IPS-NIHi7 (cell line): ENCODE measurements at regions not wholly inside any gene's neighbourhood (a gene's known extent, or its start where the extent isn't known, plus 50 kb on each side); places are given as distances from the start of the nearest gene placed in this dataset.
"Not testable (repeated sequence)": the region's sequence is repeated elsewhere in the genome, so short reads cannot be mapped to it uniquely, and the experiment has no call there.

ENCODE experiments used
- DNase-seq: peaks from one replicate; pipeline ENCODE4 v3.0.0; 2012; ENCODE audit warnings: mixed read lengths; ENCODE audit errors: extremely low spot score

DNA sequence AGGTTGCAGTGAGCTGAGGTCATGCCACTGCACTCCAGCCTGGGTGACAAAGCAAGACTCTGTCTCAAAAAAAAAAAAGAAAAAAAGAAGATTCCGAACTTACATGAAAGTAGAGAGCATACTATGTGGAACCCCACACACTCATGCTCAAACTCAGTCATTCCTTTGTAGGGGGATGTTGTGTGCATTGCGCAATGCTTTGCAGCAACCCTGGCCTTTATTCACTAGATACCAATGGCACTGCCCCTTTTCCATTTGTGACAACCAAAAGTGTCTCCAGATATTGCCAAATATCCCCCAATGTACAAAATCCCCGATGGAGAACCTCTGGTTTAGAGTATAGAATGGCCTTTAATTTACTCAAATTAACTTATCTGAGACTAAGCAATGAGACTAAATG, 158.6 kb downstream of the GJA1 start:
- DNase-seq = no peak

DNA sequence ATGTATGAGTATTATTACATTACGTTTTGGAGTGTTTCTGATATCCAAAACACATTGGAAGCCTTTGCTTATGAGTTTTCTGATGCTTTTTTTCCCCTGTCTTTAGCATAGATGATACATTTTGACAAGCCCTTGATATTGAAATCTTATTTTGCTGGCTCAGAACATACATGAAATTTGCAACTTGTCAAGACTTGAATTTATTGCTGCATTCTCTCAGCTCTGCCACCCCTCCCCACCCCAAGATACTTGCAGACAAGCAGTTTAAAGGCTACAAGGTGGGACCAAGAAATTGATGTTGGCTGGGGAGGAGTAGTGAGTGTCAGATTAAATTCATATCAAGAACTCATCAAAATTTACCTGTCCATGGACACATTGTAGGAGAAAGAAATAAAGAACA, 160.2 kb downstream of the GJA1 start:
- DNase-seq = no peak

DNA sequence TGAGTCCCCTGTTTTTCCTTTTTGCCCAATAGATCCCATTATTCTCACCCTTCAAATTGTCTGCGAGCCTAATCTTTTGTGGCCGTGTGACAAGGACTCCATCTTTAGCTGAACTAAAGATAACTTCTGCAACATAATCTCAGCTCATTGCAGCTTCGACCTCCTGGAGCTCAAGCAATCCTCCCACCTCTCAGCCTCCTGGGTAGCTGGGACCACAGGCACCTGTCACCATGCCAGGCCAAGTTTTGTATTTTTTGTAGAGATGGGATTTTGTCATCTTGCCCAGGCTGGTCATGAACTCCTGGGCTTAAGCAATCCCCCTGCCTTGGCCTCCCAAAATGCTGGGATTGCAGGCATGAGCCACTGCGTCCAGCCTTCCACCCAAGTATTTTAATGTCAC, 161.0 kb downstream of the GJA1 start:
- DNase-seq = no peak

GRCh38 chr6:121597654-121598053, 162.2 kb downstream of the GJA1 start:
- DNase-seq = no peak

GRCh38 chr6:121599331-121599730, 163.9 kb downstream of the GJA1 start:
- not testable (repeated sequence) for DNase-seq

DNA sequence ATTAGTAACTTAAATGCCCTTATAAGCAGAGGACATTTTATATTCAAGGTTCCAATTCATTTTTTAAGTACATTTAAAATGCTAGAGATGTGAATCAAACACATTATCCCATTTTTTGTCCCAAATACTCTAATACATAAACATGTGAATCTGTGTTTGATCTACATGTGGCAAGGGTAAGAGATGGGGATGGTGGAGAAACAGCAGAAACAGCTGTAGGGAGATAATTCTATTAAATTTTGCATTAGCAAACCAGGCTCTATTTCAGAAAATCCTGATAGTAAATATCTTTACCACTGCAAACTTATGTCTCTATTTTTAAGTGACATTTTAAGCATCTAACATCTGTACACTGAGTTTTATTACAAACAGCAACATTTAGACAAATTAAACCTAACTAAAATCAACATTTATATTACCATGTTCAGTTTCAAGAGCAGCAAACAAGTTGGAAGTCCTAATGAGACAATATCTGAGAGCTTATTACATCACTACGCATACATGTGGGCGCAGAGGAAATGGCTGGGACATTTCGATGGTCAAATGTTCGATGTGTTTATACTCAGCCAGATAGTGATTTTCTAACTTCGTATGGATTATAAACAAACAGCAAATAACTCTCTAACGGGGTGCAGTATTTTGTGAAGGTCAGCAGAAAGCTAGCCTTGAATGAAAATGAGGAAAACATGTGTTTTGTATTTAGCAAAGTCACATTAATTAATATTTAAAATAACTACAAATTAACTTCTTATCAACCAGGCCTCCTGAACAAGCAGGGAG, 165.1 kb downstream of the GJA1 start:
- no peak for DNase-seq

- no peak for DNase-seq
Measured at GRCh38 chr6:121603486-121603885, 168.0 kb downstream of the GJA1 start.

DNA sequence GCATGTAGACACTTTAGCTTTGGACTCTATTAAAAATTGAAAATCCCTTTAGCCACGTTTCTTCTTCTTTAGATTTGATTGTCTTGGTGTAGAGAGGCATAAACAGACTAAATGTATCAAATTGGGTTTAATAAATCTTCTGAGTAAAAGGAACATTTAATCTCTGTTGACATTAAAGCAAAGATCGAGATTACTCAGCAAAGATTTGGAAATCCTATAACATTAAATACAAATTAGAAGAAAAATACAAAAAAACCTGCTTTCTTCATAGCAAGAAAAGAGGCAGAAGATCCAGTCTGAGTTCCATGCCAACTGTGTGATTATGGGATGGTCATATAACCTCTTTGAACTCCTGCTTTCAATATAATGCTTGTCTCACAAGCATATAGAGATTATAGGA, 172.3 kb downstream of the GJA1 start:
- DNase-seq = no peak

GRCh38 chr6:121608270-121608669, 172.8 kb downstream of the GJA1 start:
- no peak for DNase-seq

- DNase-seq = no peak
Measured at GRCh38 chr6:121609281-121609680, 173.8 kb downstream of the GJA1 start.

DNA sequence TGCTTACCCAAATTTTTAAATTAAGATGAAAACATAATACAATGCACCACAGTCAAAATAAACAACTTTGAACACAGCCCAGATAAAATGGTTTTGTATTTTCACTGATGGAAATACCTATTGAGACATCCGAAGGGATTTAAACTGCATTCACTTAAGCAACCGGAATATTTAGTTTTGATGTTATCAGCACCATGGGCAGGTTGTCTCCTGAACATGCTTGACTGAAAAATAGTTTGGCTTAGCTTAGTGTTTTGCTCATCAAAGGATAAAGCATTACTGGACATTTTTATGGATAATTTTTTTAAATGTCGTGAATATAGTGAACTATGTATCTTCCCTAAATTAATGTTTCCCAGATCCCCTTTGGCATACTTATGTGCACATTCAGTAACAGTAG, 177.5 kb downstream of the GJA1 start:
- no peak for DNase-seq

GRCh38 chr6:121614115-121614514, 178.7 kb downstream of the GJA1 start:
- DNase-seq = no peak

GRCh38 chr6:121615493-121615892, 180.0 kb downstream of the GJA1 start:
- DNase-seq = peak; percentile 27

DNA sequence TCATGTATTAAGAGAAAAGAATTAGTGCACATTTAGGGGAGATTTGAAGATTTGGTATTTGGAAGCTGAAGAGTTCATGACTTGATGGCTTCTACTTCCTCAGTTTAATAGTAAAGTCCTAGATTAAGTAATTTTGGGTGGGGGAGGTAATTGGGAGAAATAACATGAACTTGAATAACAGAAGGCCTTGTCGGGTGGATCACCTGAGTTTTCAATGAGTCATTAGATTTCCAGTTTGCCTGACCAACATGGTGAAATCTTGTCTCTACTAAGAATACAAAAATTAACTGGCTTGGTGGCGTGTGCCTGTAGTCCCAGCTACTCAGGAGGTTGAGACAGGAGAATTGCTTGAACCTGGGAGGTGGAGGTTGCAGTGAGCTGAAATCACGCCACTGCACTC, 181.0 kb downstream of the GJA1 start:
- no peak for DNase-seq

DNA sequence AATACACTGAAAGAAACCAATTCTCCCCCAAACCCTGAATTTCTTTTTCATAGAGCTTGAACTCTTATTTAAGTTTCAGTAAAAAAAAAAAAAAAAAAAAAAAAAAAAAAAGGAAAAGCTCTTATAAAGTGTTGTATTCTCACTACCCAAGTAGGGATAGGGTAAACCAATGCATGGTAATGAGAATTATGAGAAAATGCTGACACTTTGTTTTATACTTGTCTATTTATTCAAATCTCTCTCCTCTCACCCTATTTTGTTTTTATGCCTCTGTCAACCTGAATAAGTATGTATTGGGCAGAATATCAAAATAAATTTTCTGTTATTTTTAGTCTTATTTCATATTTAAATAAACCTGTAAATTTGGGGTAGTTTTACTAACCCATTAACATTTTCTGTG, 181.9 kb downstream of the GJA1 start:
- DNase-seq = no peak

DNA sequence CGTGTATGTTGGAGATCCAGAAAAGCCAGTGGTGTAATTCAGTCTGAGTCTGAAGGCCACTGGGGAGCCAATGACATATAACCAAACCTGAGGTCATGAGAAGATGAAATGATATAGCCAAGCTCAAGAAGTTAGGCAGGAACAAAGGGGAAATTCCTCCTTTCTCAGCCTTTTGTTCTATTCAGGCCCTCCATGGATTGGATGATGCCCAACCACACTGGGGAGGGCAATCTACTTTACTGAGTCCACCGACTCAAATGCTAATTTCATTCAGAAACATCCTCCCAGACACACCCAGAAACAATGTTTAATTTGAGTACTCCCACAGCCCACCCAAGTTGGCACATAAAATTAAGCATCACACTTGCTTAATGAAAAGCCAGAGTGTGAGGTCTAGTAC, 183.6 kb downstream of the GJA1 start:
- DNase-seq = no peak

GRCh38 chr6:121619987-121620740, 184.7 kb downstream of the GJA1 start:
- DNase-seq = peak; percentile 28

GRCh38 chr6:121627761-121628160, 192.3 kb downstream of the GJA1 start:
- DNase-seq = no peak

DNA sequence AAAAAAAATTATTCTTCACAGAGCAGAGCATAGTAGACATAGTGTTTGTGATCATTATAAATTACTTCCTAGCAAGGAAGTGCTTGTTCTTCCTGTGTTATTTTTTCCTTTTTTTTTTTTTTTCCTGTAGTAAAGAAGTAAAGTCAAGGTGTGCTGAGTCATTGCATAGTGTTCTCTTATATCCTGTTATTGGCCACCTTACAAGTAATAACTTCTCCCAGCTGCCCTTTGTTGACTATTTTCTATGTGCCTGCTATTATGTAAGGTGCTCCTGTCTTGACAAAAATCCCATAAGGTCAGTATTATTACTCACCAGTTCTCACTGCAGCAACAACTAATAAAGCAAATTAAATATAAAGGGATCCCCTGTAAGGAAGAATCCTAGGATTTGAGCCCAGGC, 195.3 kb downstream of the GJA1 start:
- DNase-seq = no peak

GRCh38 chr6:121631752-121632151, 196.3 kb downstream of the GJA1 start:
- DNase-seq = not testable (repeated sequence)

DNA sequence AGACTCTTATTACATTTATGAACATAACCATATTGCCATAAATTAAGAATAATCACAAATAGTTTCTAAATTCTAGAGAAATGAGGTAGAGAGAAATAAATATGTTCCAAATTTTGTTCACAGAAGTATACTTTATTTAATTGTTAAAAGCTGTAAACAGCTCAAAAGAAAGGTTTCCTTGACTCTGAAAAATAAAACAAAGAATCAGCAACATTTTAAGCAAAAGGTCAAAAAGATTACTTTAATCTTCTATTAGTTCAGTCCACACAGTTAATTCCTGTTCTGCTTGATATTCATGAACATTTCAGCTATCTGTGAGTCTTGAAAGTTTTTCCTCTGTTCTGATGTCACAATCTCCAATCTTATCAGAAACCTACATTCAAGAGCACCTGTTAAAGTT, 197.9 kb downstream of the GJA1 start:
- DNase-seq = no peak

DNA sequence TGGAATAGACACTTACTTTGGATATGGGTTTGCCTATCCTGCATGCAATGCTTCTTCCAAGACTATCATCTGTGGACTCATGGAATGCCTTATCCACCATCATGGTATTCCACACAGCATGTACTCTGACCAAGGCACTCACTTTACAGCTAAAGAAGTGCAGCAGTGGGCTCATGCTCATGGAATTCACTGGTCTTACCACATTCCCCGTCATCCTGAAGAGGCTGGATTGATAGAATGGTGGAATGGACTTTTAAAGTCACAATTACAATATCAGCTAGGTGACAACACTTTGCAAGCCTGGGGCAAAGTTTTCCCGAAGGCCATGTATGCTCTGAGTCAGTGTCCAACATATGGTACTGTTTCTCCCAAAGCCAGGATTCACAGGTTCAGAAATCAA, 199.1 kb downstream of the GJA1 start:
- DNase-seq = not testable (repeated sequence)

GRCh38 chr6:121635355-121635754, 199.9 kb downstream of the GJA1 start:
- no peak for DNase-seq
